NCI-H146 treated with DMSO at 0.1 percent for 48 hours (cell line): ENCODE measurements at regions not wholly inside any gene's neighbourhood (a gene's known extent, or its start where the extent isn't known, plus 50 kb on each side); places are given as distances from the start of the nearest gene placed in this dataset.
"Not testable (repeated sequence)": the region's sequence is repeated elsewhere in the genome, so short reads cannot be mapped to it uniquely, and the experiment has no call there.

ENCODE experiments used
- DNase-seq: peaks from one replicate; lab custom pipeline; 2025; ENCODE audit not compliant: unreplicated experiment; lab: John Stamatoyannopoulos, UW

- DNase-seq, result no peak
Observed at GRCh38 chr10:64283621-64284020, 762.4 kb downstream of the REEP3 start.

- no peak for DNase-seq
Observed at GRCh38 chr10:64286533-64286932, 765.3 kb downstream of the REEP3 start.

GRCh38 chr10:64288404-64288803, 767.2 kb downstream of the REEP3 start:
- no peak for DNase-seq

GRCh38 chr10:64303566-64303965, 782.4 kb downstream of the REEP3 start:
- DNase-seq, result no peak

GRCh38 chr10:64306729-64307327, 785.6 kb downstream of the REEP3 start:
- no peak for DNase-seq

- no peak for DNase-seq
Observed at GRCh38 chr10:64312876-64313275, 791.7 kb downstream of the REEP3 start.

- DNase-seq, result no peak
Observed at GRCh38 chr10:64313967-64314366, 792.8 kb downstream of the REEP3 start.

GRCh38 chr10:64316416-64316815, 795.2 kb downstream of the REEP3 start:
- no peak for DNase-seq

- DNase-seq, result no peak
Observed at GRCh38 chr10:64316833-64317232, 795.6 kb downstream of the REEP3 start.

GRCh38 chr10:64320448-64320847, 799.2 kb downstream of the REEP3 start:
- DNase-seq, result no peak

- no peak for DNase-seq
Observed at GRCh38 chr10:64329510-64329909, 808.3 kb downstream of the REEP3 start.

- no peak for DNase-seq
Observed at GRCh38 chr10:64332551-64332950, 811.4 kb downstream of the REEP3 start.

- DNase-seq, result no peak
Observed at GRCh38 chr10:64334084-64334483, 812.9 kb downstream of the REEP3 start.

GRCh38 chr10:64344211-64344610, 823.0 kb downstream of the REEP3 start:
- no peak for DNase-seq

GRCh38 chr10:64345856-64346255, 824.7 kb downstream of the REEP3 start:
- DNase-seq, result no peak

GRCh38 chr10:64346389-64346788, 825.2 kb downstream of the REEP3 start:
- no peak for DNase-seq

- no peak for DNase-seq
Observed at GRCh38 chr10:64350665-64351064, 829.5 kb downstream of the REEP3 start.

- DNase-seq, result no peak
Observed at GRCh38 chr10:64358907-64359306, 837.7 kb downstream of the REEP3 start.

GRCh38 chr10:64360240-64360639, 839.0 kb downstream of the REEP3 start:
- not testable (repeated sequence) for DNase-seq

GRCh38 chr10:64363687-64364086, 842.5 kb downstream of the REEP3 start:
- DNase-seq, result no peak

GRCh38 chr10:64365663-64366062, 844.5 kb downstream of the REEP3 start:
- no peak for DNase-seq

GRCh38 chr10:64368298-64368697, 847.1 kb downstream of the REEP3 start:
- DNase-seq, result no peak
